AG10803 (cell line): ENCODE measurements at regions not wholly inside any gene's neighbourhood (a gene's known extent, or its start where the extent isn't known, plus 50 kb on each side); places are given as distances from the start of the nearest gene placed in this dataset.

Source experiments
- DNase-seq: peaks from one replicate; pipeline ENCODE4 v3.0.0; 2010; ENCODE audit warnings: low read depth
- H3K4me3 ChIP-seq: 2 replicates; pipeline ENCODE4 v1.5.1; 2011; ENCODE audit warnings: mild to moderate bottlenecking, low read length, control low read depth
- TF ChIP-seq, protein P1 (sequence below): conservative IDR thresholded peaks from 2 replicates; pipeline ENCODE4 v1.5.1; 2011; ENCODE audit warnings: mild to moderate bottlenecking, low read length, control low read depth, inconsistent platforms

DNA sequence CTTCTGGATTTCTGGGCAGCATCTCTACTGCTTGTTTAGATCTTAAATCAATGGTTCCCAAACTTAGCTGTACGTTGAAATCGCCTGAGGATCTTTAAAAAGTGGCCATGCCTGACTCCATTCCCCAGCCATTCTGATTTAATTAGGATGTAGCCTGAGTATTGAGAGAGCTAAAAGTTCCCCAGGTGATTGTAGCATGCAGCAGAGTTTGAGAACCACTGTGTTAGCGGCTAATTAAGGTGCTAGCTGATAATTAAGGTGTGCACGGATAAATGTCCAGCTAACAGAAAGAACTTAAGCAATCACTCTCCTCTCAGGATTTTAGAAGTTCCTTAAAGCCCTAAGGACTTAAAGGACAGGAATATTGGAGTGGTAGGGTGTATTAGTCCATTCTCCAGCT lies 89.1 kb downstream of the NMUR2 start:
- no peak for DNase-seq
- TF ChIP-seq, protein P1, sequence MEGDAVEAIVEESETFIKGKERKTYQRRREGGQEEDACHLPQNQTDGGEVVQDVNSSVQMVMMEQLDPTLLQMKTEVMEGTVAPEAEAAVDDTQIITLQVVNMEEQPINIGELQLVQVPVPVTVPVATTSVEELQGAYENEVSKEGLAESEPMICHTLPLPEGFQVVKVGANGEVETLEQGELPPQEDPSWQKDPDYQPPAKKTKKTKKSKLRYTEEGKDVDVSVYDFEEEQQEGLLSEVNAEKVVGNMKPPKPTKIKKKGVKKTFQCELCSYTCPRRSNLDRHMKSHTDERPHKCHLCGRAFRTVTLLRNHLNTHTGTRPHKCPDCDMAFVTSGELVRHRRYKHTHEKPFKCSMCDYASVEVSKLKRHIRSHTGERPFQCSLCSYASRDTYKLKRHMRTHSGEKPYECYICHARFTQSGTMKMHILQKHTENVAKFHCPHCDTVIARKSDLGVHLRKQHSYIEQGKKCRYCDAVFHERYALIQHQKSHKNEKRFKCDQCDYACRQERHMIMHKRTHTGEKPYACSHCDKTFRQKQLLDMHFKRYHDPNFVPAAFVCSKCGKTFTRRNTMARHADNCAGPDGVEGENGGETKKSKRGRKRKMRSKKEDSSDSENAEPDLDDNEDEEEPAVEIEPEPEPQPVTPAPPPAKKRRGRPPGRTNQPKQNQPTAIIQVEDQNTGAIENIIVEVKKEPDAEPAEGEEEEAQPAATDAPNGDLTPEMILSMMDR: no peak
- no peak overlapping the region for H3K4me3 ChIP-seq

DNA sequence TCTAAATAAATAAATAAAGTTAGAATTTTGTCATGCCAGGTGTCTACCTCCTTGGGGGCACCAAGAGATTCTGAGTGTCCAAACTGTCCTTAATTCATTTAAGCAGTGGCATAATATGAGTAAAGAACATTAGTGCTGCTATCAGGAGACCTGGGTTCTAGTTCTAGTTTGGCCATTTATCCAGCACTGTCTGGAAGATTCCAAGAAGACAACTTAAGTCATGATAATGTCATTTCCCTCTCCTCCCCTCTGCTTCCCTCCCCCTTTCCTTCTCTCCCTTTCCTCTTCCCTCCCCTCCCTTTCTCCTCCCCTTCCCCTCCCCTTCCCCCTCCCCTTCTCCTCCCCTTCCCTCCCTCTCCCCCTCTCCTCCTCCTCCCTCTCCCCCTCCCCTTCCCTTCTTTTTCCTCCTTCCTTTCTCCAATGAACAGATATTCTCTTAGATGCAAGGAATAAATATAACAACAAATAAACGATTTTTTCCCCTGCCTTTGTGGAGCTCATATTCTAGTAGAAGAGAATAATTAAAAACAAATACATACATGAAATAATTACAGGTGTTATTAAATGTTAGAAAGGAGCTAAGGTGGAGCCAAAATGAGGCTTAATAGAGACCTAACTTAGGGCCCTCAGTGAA lies 90.8 kb downstream of the NMUR2 start:
- DNase-seq: no peak
- H3K4me3 ChIP-seq: no peak overlapping the region
- TF ChIP-seq, protein P1: no peak

DNA sequence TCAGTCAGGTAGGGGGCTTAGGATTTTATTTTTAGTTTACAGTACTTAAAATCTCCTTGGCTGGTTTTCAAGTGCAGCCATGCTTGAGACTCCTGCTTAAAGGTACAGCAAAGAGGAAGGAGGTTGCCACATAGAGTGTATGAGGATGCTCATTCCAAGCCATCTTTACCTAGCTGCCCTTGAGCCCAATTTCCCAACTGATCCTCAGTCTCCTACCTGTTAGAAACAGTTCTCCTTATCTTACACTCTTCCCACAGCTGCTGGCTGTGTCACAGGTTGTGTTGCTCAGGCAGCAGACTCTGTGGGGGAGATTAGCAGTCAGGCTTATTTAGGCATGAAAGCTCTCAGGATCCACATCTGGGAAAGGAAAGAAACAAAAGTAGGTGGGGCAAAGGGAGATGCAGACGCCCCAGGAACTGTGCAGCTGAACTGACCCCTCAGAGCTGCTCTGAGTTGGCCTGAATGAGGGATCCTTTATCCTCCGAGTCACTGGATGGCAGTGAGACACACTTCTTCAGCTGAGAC lies 95.1 kb downstream of the NMUR2 start:
- TF ChIP-seq, protein P1: no peak
- DNase-seq: no peak
- H3K4me3 ChIP-seq: no peak overlapping the region

DNA sequence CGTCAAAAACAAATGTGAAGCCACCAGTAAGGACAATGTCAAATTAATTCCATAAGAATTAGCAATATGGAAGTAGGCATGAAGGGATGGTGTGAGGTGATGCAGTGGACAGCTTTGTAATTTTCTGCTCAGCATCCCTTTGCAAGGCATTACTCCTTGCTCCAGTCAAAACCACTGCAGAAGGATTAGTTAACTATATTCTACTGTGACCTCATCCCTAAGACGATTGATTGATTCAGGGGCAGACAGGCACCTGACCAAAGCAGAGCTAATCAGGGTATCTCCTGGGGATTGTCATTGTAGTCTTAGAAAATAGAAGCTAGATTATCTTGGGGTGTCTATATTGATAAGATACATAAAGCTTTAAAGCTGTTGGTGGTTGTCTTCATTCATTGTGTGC lies 98.7 kb downstream of the NMUR2 start:
- TF ChIP-seq, protein P1: no peak
- DNase-seq: no peak
- H3K4me3 ChIP-seq: no peak overlapping the region

DNA sequence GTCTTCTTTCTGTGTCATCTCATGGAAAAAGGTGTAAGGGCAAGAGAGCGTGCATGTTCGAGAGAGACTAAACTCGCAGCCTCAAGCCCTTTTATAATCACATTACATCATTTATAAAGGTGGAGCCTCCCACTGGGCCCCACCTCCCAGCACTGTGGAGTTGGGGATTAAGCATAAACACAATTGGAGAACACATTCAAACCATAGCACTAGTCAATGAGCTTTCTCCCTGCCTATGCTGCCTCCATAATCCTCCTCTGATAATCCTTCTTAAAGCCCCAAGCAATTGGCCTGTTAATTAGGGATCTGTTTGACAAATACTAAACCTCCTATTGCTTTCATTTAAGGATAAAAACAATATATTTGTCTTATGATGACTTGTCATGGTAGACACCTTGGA lies 99.6 kb downstream of the NMUR2 start:
- no peak for DNase-seq
- TF ChIP-seq, protein P1: no peak
- H3K4me3 ChIP-seq: no peak overlapping the region

DNA sequence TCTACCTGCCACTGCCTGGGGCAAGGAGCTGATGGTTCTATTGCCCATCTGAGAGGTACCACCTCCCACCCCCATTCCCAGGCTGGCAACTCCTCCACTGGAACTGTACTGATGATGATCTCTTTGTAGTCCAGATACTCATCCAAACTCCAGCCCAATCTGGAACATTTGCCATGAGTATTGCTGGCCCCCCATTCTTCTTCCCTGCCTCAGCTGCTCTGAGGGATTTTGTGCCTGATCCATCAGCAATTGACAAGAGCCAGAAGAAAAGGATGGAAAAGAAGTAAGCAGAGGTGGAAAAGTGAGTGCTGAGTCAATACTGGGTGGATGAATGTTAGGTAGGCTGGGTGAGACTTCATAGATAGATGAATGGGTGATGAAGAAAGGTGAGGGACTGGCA lies 101.2 kb downstream of the NMUR2 start:
- DNase-seq: no peak
- TF ChIP-seq, protein P1: no peak
- H3K4me3 ChIP-seq: no peak overlapping the region

DNA sequence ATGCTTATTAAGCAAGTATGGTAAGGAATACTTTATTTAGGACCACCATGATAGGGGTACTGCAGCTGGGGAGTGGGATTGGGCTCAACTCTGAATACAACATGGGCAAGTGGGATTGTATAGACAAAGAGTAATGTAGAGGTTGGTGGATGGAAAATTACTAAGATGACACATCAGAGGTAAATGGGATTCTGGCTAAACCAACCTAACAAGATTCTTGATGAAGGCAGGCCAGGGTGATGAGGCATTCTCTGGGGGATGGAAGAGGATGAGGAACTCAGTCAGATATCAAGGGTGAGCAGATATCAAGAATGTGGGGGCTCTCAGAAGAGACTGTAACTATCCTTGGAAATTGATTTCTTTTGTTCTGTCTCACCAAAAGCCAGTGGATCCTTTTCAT lies 107.2 kb downstream of the NMUR2 start:
- DNase-seq: no peak
- TF ChIP-seq, protein P1: no peak
- no peak overlapping the region for H3K4me3 ChIP-seq
